ENCODE measurements at regions not wholly inside any gene's neighbourhood (a gene's known extent, or its start where the extent isn't known, plus 50 kb on each side); places are given as distances from the start of the nearest gene placed in this dataset.
"Not testable (repeated sequence)": the region's sequence is repeated elsewhere in the genome, so short reads cannot be mapped to it uniquely, and the experiment has no call there.

DNA sequence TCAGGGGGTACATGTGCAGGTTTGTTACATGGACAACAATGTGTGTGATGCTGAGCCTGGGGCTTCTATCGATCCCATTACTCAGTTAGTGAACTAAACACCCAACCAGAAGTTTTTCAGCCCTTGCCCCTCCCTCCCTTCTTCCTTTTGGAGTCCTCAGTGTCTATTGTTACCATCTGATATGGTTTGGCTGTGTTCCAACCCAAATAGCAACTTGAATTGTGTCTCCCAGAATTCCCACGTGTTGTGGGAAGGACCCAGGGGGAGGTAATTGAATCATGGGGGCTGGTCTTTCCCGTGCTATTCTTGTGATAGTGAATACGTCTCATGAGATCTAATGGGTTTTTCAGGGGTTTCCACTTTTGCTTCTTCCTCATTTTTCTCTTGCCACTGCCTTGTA is 186.3 kb downstream of the AEBP2 start:
- DNase-seq (ENCODE audit: low read depth in 2 of 2), result not testable (repeated sequence)

DNA sequence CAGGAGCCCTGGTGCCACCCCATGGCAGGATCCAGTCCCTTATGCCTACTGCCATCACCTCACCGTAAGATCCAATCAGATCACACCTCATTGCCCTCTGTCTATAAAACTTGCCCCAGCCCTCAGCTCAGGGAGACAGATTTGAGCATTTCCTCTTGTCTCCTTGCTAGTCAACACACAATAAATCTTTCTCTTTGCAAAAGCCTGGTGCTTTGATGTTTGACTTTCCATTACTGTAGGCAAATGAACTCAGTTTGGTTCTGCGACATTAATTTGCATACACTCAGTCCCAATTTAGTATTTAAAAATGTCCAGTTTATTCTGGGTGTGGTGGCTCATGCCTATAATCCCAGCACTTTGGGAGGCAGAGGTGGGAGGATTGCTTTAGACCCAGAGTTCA is 188.4 kb downstream of the AEBP2 start:
- no peak for DNase-seq (ENCODE audit: low read depth in 2 of 2)

- no peak for DNase-seq (ENCODE audit: low read depth in 2 of 2)
Observed at GRCh38 chr12:19630536-19630935, 191.2 kb downstream of the AEBP2 start.

DNA sequence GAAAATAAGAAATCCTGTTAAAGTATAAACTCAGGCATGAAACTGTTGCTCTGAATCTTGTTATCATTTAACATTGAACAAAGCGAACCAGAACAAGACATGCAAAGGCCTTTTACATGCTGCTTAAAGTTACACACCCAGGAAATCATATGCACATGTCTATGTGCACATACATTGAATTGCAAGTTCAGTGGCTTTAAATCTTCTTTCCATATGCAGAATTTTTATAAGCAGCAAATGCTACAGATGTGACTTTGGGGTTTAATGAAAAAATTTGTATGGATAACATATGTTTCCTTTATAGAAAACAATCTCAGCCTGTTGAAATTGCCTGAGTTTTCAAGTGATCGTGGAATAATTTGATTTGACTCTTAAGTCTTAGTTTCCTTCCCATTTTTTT is 193.9 kb downstream of the AEBP2 start:
- no peak for DNase-seq (ENCODE audit: low read depth in 2 of 2)

DNA sequence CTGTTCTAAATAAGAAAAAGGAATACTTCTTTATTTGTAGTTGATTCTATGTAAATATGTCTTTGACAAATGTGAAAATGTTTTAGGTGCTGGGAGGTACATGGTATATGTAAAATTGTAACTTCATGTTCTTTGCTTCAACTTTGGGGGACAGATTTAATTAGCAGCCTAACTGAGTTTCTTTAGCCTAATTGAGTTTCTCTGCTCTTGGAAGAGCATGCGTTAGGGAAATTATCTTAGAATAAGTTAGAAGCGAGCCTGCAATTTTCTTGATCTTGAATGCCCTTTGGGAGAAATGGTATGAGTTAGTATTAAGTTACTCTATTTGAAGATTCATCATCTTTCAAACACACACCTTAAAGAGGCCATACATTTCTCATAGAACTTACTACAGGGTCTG is 194.3 kb downstream of the AEBP2 start:
- no peak for DNase-seq (ENCODE audit: low read depth in 2 of 2)

GRCh38 chr12:19639781-19640415 is 200.6 kb downstream of the AEBP2 start:
- DNase-seq (ENCODE audit: low read depth in 2 of 2), result no peak

DNA sequence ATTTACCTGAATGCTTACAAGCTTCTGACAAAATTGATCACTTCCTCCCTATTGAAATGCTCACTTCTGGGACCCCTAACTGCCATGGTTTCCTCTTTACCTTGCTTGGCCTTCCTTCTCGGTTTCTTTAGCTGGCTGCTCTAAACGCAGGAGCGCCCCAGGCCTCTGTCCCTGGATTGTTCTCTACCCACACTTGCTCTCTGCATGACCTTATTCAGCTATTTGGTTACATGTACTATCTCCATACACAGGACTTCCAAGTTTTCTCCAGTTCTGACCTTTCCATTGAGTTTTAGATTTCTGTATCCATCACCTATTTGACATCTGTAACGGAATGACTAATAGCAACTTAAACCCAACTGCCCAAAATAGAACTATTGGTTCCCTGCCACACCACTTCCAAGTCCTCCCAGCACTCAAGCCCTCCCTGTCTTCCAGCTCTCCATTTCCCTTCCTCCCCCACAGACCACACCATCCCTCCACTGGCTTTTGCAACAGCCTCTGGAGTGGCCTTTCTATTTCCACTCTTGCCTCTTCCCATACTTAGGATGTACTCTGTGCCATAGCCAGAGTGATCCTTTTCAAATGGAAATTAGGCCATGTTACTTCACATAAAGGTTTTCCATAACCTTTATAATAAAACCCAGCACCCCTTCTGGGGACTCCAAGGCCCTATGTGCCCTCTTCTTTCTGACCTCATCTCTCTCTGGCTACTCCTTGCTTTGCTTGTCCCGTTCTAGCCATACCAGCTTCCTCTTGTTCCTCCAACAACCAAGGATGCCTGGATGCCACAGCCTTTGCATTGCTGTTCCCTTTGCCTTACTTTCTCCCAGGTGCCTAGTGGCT is 202.2 kb downstream of the AEBP2 start:
- DNase-seq (ENCODE audit: low read depth in 2 of 2), result no peak

GRCh38 chr12:19642345-19642744 is 203.1 kb downstream of the AEBP2 start:
- DNase-seq (ENCODE audit: low read depth in 2 of 2), result no peak

- no peak for DNase-seq (ENCODE audit: low read depth in 2 of 2)
Observed at GRCh38 chr12:19643635-19644034, 204.3 kb downstream of the AEBP2 start.

GRCh38 chr12:19644571-19644970 is 205.3 kb downstream of the AEBP2 start:
- DNase-seq (ENCODE audit: low read depth in 2 of 2), result no peak

DNA sequence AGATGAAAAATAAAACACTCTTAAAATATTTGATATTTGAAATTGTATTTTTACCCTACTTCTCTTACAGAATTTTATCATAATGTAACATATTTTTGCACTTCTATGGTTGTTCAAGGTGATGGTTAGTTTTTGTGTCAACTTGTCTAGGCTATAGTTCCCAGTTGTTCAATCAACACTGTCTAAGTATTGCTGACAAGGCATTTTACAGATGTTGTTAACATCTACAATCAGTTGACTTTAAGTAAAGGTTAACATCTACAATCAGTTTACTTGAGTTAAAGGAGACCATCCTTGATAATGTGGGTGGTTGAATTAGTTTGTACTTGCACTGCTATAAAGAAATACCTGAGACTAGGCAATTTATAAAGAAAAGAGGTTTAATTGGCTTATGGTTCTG is 206.5 kb downstream of the AEBP2 start:
- no peak for DNase-seq (ENCODE audit: low read depth in 2 of 2)

DNA sequence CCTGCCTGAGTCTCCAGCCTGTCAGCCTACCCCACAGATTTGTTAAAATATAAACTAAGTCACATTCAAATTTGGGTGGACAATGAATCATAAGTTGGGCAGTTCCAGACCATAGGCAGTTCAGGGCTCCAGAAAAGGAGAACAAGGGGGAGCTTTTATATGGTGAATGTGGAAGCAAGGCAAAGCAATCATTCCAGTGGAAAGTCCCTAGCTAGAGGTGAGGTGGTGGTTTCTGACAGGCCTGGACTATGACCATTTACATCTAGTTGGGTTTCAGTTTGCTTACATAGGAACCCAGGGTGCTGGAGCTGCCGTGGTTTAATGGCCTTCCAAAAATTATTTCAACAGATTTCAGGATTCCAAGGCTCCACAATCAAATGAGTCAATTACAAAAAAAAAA is 207.3 kb downstream of the AEBP2 start:
- DNase-seq (ENCODE audit: low read depth in 2 of 2), result no peak

DNA sequence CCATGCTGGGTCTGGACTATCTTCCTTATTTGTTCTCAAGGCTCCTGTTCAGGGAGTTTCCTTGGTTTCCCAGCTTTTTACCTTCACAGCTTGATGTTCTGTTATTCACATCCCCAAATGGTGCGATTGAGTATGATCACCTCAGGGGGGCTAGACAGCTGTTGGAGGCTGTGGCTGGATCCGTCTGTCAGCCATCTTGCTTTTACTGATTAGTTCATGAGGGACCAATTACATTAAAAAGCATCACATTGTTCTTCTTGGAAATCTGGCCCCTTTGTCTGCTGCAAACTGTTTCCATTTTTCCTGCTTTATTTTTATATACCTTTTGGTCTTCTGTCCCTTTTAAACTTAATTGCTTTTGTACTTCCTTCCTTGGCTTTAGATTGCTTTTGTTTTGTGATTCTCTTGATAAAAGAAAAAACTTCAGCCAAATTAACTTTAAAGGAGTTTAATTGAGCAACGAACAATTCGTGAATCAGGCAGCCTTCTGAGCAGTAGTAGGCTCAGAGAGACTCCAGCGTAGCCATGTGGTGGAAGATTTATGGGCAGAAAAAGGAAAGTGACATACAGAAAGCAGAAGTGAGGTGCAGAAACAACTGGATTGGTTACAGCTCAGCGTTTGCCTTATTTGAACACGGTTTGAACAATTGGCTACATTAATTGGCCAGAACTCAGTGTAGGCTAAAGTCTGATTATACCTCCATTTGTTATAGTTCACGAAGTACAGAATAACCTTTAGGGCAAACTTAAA is 208.7 kb downstream of the AEBP2 start:
- DNase-seq (ENCODE audit: low read depth in 2 of 2), result no peak

- DNase-seq (ENCODE audit: low read depth in 2 of 2), result no peak
Observed at GRCh38 chr12:19648591-19648990, 209.3 kb downstream of the AEBP2 start.

- no peak for DNase-seq (ENCODE audit: low read depth in 2 of 2)
Observed at GRCh38 chr12:19652386-19652785, 213.1 kb downstream of the AEBP2 start.

DNA sequence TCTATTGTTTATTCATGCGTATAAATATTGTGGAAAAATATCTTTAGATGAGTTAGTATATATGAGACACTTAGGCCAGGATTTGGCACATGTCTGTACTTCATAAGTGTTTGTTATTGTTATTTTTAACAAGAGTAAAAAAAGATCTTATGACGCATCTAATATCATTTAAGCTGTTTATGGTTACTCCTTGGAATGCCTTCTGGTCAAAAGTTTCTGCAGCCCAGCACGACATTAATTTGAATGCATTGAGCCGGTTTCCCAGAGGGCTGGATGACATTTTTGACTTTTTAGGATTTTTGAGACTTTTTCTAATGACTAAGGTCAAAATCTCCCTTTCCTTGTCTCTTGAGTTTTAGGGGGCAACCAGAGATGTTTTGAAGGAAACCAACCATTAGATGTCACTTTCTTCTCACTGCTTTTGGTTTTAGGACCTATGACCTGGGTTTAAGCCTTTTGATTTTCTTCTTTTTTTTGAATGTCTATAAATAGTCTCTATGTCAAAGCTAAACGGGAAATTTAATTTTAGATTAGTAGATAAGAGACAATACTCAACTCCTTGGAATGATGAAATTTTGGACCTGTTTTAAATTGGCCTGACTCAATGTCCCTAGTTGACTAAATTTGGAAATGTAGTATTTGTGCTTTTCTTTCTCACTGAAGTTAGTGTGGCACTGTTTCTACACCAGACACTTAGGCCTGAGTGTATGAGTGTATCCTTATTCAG is 215.5 kb downstream of the AEBP2 start:
- no peak for DNase-seq (ENCODE audit: low read depth in 2 of 2)

- DNase-seq (ENCODE audit: low read depth in 2 of 2), result no peak
Observed at GRCh38 chr12:19657118-19657731, 217.9 kb downstream of the AEBP2 start.

- DNase-seq (ENCODE audit: low read depth in 2 of 2), result no peak
Observed at GRCh38 chr12:19657732-19658130, 218.4 kb downstream of the AEBP2 start.

GRCh38 chr12:19659086-19659485 is 219.8 kb downstream of the AEBP2 start:
- no peak for DNase-seq (ENCODE audit: low read depth in 2 of 2)

- DNase-seq (ENCODE audit: low read depth in 2 of 2), result no peak
Observed at GRCh38 chr12:19659501-19659900, 220.2 kb downstream of the AEBP2 start.

DNA sequence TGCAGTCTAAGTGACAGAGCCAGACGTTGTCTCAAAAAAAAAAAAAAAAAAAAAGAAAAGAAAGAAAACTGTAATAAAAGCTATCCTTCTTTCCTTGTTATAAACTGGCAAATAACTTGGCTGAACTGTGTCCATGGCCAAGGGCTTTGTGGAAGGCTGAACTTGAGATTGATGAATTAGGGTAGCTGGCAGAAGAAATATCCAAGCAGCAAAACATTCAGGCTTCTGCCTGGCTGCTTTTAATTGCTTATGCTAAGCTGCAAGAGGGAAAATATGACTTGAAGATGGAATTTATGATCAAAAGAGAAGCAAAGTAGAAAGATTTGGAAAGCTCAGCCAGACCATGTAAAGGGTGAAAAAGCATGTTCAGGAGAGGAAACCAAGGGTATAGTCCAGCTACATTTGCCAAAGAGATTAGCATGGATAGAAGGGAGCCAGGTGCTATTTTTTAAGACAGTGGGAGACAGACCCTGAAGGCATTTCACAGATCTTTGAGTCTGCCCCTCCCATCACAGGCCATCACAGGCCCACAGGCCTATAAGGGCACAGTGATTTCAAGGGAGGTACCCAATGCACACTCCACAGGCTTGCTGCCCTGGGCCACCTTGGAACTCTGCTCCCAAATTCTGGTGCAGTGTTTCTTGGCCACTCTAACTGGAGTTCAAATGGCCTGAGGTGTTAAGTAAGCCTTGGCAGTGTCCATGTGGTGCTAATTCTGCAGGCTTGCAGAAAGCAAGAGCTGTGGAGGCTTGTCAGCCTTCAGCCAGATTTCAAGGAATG is 226.0 kb downstream of the AEBP2 start:
- DNase-seq (ENCODE audit: low read depth in 2 of 2), result no peak

All from stimulated activated CD8-positive, alpha-beta memory T cell treated with anti-CD3 and anti-CD28 coated beads, Interleukin-2, amount 100 ng/mL, for 48 hours (primary cell).